GM12892 (cell line): ENCODE measurements at regions not wholly inside any gene's neighbourhood (a gene's known extent, or its start where the extent isn't known, plus 50 kb on each side); places are given as distances from the start of the nearest gene placed in this dataset.
"Not testable (repeated sequence)": the region's sequence is repeated elsewhere in the genome, so short reads cannot be mapped to it uniquely, and the experiment has no call there.

Source experiments
- DNase-seq: peaks from one replicate; pipeline ENCODE4 v3.0.0; 2011; ENCODE audit not compliant: insufficient read length
- FAIRE-seq: peaks from 2 replicates; lab custom pipeline; 2011; peaks lifted over from hg19 to GRCh38; lab: Jason Lieb, UNC
- POLR2A ChIP-seq: IDR thresholded peaks from 2 replicates; pipeline ENCODE4 v1.6.1; 2011; ENCODE audit warnings: low read depth, low read length, control low read depth
- POLR2AphosphoS5 ChIP-seq: IDR thresholded peaks from 2 replicates; pipeline ENCODE4 v1.6.1; 2011; ENCODE audit warnings: low read depth, low read length, control low read depth
- TAF1 ChIP-seq: IDR thresholded peaks from 2 replicates; pipeline ENCODE4 v1.6.1; 2011; ENCODE audit warnings: low read depth, mild to moderate bottlenecking, control low read depth, low read length, borderline replicate concordance

GRCh38 chr2:239806758-239807434 is 218.2 kb downstream of the NDUFA10 start:
- FAIRE-seq = no peak
- no peak for DNase-seq
- TF ChIP-seq POLR2AphosphoS5 = no peak
- TF ChIP-seq POLR2A = no peak
- no peak for TF ChIP-seq TAF1

DNA sequence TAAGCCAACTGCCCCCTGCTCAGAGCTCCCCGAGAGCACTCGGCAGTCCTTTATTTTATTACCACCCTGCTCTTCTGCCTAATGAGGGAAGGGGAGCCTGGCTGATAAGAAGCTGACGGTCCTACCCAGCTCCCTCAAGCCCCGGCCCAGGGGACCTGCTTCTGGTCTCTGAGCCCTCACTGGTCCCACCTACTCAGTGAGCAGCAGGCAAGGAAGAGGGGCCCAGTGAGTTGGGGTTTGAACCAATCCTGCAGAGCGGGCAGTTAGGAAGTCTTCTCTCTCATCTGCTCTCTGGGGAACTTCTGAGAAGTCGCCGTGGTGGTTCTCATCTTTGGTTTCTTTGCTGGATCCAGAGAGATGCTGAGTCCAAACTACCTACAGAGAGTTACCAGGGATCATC is 218.9 kb downstream of the NDUFA10 start:
- TF ChIP-seq POLR2A = no peak
- no peak for DNase-seq

DNA sequence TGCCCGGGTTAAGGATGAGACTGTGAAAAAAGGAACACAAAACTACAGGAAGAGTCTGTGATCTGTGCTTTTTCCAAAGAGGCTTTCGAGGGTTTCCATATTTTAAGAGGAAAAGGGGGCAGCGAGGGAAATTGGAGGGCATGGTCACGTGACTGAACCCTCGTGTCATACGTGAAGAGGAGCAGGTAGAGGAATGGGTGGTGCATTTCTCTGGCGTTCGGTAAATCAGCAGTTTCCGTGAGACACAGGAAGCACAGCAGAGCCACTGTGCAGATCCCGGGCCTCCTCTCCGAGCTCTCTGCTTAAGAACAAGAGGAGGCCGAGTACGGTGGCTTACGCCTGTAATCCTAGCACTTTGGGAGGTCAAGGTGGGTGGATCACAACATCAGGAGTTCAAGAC is 219.7 kb downstream of the NDUFA10 start:
- TF ChIP-seq POLR2AphosphoS5 = no peak
- TF ChIP-seq TAF1 = no peak
- no peak for TF ChIP-seq POLR2A
- FAIRE-seq = no peak

More for the DNA sequence above, 218.9 kb downstream of the NDUFA10 start:
- no peak for FAIRE-seq

GRCh38 chr2:239805043-239805329 is 220.2 kb downstream of the NDUFA10 start:
- TF ChIP-seq POLR2AphosphoS5 (no peak), TAF1 (no peak), POLR2A (no peak)
- DNase-seq (no peak), FAIRE-seq (no peak)

More for the DNA sequence above, 219.7 kb downstream of the NDUFA10 start:
- no peak for DNase-seq

DNA sequence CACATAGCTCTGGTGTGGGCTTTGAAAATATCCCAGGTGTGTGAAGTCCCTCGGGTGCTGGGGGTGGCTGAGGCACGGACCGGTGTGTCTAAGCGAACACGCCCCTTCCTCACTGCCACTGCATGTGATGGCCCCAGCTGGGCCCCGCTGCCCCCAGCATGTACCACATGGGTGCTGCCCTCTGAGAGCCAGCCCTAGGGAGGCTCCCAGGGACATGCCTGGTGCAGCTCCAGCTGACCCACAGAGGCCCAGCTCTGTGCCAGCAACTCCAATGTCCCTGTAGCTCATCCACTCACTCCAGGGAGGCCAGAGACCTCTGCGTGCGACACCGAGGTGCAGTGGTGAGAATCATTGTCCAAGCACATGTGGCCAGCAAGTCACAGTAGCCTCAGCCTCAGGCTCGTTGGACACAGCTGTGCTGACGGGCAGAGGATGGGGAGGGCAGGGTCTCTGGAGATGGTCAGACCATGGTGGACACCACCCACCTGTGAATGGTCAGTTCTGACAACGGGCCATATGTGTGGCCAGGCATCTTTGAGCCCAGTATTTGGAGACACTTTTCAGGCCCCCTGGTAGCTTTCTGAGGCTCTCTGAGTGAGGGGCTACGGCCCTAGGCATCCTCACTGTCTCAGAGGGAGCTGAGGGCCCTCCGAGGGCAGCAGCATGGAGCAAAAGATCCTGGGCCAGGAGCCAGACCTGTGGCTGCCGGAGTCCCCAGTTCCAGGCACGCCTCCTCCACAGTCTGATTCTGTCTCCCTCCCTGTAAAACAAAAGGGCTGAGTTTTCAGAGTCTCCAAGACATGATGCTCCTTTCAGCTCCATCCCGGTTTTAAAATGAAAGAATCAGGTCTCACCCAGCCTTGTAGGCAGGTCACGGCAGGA is 220.7 kb downstream of the NDUFA10 start:
- FAIRE-seq (no peak), DNase-seq (no peak)
- TF ChIP-seq POLR2AphosphoS5 = no peak
- no peak for TF ChIP-seq TAF1
- TF ChIP-seq POLR2A = no peak

DNA sequence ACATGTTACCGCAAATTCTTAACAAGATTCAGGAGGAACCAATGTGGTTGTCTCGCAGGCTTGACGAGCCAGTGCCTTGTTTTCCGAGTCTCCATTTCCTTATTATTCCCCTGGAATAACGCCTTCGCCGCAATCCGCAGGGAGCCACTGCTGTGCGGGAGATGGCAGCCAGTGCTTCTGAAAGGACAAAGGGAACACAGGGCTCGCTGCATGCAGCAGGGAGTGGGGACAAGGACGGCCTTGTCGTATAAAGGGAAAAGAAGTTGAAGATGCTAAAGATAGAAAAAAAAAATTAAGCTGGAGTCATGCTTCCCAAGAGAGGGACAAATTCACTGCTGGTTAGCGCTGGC is 221.4 kb downstream of the NDUFA10 start:
- DNase-seq (no peak), FAIRE-seq (no peak)
- TF ChIP-seq POLR2AphosphoS5 (no peak), TAF1 (no peak), POLR2A (no peak)

DNA sequence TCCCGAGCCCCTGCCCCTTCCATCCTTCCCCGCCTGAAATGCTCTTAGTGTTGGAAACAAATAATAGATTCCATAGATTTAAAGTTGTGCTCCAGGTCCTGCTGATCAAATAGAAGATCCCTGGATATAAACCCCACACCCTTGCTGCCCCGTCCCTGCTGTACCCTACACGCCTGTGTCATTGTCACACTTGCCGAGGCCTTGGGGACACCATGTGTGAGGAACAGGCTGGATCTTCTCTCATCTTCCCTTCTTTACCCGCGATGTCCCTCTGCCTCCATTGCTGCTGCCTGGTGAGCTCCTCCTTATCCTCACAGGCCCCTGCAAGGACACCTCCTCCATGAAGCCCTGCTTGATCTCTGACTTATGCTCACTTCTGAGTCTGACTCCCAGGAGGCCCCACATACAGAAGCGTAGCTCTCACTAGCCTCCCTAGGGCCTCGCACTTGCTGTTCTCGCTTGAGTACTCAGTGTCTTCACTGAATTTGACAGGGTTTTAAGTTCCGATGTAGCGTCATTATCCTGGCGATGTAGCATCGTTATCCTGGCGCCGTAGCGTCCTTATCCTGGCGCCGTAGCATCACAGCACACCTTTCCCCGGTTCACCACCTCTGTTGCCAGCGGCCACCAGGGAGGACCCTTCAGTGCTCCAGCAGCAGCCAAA is 221.9 kb downstream of the NDUFA10 start:
- no peak for FAIRE-seq
- DNase-seq = no peak
- TF ChIP-seq POLR2A (no peak), POLR2AphosphoS5 (no peak), TAF1 (no peak)

DNA sequence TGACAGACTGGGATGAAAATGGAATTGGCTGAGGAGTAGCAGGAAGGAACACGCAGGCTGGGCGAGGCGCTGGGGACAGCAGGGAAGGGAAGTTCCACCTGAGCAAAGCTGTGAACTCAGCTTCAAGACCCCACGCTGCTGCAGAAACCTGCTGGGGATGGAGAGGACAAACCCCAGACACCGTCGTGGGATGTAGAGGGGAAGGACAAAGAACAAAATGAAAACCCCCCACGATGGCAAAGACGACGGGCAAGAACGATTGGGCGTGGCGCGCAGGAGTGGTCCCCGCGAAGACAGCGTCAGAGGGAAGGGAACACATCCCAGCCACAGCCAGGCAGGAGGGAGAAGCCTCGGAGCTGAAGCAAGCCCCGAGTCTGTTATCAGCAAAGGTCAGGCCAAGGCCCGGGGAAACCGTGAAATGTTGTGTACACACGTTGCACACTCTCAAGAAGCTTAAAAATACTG is 222.9 kb downstream of the NDUFA10 start:
- DNase-seq (no peak), FAIRE-seq (no peak)
- TF ChIP-seq POLR2AphosphoS5 = no peak

DNA sequence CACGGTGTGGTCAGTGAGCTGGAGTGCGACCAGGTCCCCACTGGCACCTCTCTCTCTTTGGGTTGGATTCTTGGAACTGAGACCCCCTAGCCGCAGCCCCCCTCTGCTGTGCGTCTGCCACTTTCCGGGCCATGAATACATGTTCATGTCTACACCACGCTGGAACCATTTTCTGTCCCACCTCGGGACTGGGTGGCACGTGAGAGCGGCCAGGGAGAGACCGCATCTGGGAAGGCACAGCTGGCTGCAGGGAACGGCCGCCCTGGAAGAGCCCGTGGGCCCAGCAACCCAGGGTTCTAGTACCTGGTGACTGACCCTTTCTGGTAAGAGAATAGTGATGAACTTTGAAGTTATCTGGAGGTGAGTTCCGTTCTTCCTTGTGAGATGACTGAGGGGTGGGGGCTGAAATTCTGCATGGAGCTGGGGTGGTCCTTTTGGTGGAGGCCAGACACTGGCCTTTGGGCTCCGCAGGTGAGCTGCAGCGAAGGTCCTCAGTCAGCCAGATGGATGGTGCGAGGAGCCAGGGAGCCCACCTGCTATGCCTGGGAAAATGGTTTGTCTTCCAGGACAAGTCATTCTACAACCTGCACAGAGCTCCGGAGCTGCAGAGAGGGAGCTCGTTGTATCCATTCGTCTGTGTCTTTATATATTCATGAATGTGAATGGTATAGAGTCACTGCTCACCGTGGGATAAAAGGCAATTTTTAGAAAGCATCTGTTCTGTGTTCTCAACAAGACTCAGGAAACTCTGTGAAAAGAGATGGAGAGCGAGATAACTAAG is 223.5 kb downstream of the NDUFA10 start:
- TF ChIP-seq POLR2A = no peak
- TF ChIP-seq POLR2AphosphoS5 = no peak
- TF ChIP-seq TAF1 = no peak
- FAIRE-seq = no peak
- no peak for DNase-seq

- FAIRE-seq = no peak
- DNase-seq = no peak
- TF ChIP-seq POLR2AphosphoS5 (no peak), POLR2A (no peak), TAF1 (no peak)
Observed at GRCh38 chr2:239800785-239801386, 224.3 kb downstream of the NDUFA10 start.

DNA sequence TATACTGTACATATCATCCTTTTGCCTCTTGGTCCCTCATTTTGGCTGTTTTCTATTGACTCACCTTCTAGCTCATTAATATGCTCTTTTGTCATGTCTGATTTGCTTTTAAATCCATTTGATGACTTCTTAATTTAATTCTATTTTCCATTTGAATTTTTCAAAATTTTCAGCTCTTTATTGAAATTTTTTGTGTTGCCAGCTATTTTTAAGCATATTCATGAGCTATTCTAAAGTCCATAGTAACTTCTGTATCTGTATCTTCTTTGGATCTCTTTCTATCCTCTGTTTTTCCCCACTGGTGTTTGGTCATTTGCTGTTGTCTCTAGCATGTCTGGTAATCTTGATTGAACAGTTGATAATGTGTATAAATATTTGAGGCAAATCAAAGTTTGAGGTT is 227.8 kb downstream of the NDUFA10 start:
- FAIRE-seq (no peak), DNase-seq (no peak)
- TF ChIP-seq POLR2A = no peak
- no peak for TF ChIP-seq TAF1
- no peak for TF ChIP-seq POLR2AphosphoS5

DNA sequence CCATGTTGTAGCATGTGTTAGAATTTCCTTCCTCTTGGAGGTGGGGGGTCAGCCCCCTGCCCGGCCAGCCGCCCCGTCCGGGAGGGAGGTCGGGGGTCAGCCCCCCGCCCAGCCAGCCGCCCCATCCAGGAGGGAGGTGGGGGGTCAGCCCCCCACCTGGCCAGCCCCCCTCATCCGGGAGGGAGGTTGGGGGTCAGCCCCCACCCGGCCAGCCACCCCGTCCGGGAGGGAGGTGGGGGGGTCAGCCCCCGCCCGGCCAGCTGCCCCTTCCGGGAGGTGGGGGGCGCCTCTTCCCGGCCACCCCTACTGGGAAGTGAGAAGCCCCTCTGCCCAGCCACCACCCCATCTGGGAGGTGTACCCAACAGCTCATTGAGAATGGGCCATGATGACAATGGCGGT is 229.4 kb downstream of the NDUFA10 start:
- not testable (repeated sequence) for DNase-seq, FAIRE-seq
